Daoy (cell line): ENCODE measurements at regions not wholly inside any gene's neighbourhood (a gene's known extent, or its start where the extent isn't known, plus 50 kb on each side); places are given as distances from the start of the nearest gene placed in this dataset.
A peak's percentile ranks its signal among the peaks of the same experiment; 100 is the strongest.
"Not testable (repeated sequence)": the region's sequence is repeated elsewhere in the genome, so short reads cannot be mapped to it uniquely, and the experiment has no call there.

Source experiments
- DNase-seq: peaks from one replicate; pipeline ENCODE4 v3.0.0-alpha.2; 2015; ENCODE audit warnings: low read depth

- DNase-seq: no peak
These were observed 427.0 kb upstream of the SPTLC3 start for GRCh38 chr20:12581644-12582289.

GRCh38 chr20:12582710-12583109 is 426.1 kb upstream of the SPTLC3 start:
- DNase-seq: not testable (repeated sequence)

GRCh38 chr20:12591949-12592470 is 416.8 kb upstream of the SPTLC3 start:
- DNase-seq: no peak

- no peak for DNase-seq
These were observed 416.0 kb upstream of the SPTLC3 start for GRCh38 chr20:12592756-12593155.

- no peak for DNase-seq
These were observed 415.4 kb upstream of the SPTLC3 start for GRCh38 chr20:12593342-12593873.

- DNase-seq: peak; percentile 6
These were observed 414.2 kb upstream of the SPTLC3 start for GRCh38 chr20:12594410-12595088.

GRCh38 chr20:12595841-12596240 is 412.9 kb upstream of the SPTLC3 start:
- no peak for DNase-seq

- DNase-seq: no peak
These were observed 411.9 kb upstream of the SPTLC3 start for GRCh38 chr20:12596863-12597262.

- DNase-seq: no peak
These were observed 411.2 kb upstream of the SPTLC3 start for GRCh38 chr20:12597551-12597950.

GRCh38 chr20:12598894-12599293 is 409.9 kb upstream of the SPTLC3 start:
- peak; percentile 6 for DNase-seq

- no peak for DNase-seq
These were observed 409.3 kb upstream of the SPTLC3 start for GRCh38 chr20:12599494-12599893.

GRCh38 chr20:12605751-12606150 is 403.0 kb upstream of the SPTLC3 start:
- DNase-seq: no peak

- no peak for DNase-seq
These were observed 397.9 kb upstream of the SPTLC3 start for GRCh38 chr20:12610871-12611270.

GRCh38 chr20:12614764-12615163 is 394.0 kb upstream of the SPTLC3 start:
- DNase-seq: no peak

- no peak for DNase-seq
These were observed 391.7 kb upstream of the SPTLC3 start for GRCh38 chr20:12617076-12617475.

- no peak for DNase-seq
These were observed 384.9 kb upstream of the SPTLC3 start for GRCh38 chr20:12623870-12624269.

- DNase-seq: no peak
These were observed 381.3 kb upstream of the SPTLC3 start for GRCh38 chr20:12627485-12627884.

GRCh38 chr20:12638633-12639312 is 370.0 kb upstream of the SPTLC3 start:
- DNase-seq: no peak

GRCh38 chr20:12640251-12640650 is 368.5 kb upstream of the SPTLC3 start:
- no peak for DNase-seq

- DNase-seq: no peak
These were observed 367.2 kb upstream of the SPTLC3 start for GRCh38 chr20:12641619-12642018.

GRCh38 chr20:12644461-12644860 is 364.3 kb upstream of the SPTLC3 start:
- no peak for DNase-seq

- DNase-seq: no peak
These were observed 359.5 kb upstream of the SPTLC3 start for GRCh38 chr20:12649234-12649633.

GRCh38 chr20:12653642-12654041 is 355.1 kb upstream of the SPTLC3 start:
- no peak for DNase-seq
